KOPT-K1 (cell line): ENCODE measurements at regions not wholly inside any gene's neighbourhood (a gene's known extent, or its start where the extent isn't known, plus 50 kb on each side); places are given as distances from the start of the nearest gene placed in this dataset.

Experiments used
- H3K27ac ChIP-seq: fragments of 200-600 bp; sonication (generic); 2 replicates; pipeline ENCODE4 v1.5.1; 2016; ENCODE audit warnings: antibody characterized with exemption, mild to moderate bottlenecking, low read depth, low read length; ENCODE audit not compliant: poor library complexity, severe bottlenecking
- H3K36me3 ChIP-seq: fragments of 200-600 bp; sonication (generic); 2 replicates; pipeline ENCODE4 v1.5.1; 2017; ENCODE audit warnings: antibody characterized with exemption, mild to moderate bottlenecking, low read length, moderate library complexity; ENCODE audit not compliant: insufficient read depth
- H3K9me3 ChIP-seq: fragments of 200-600 bp; sonication (generic); 2 replicates; pipeline ENCODE4 v1.5.1; 2017; ENCODE audit warnings: antibody characterized with exemption, low read length, mild to moderate bottlenecking; ENCODE audit not compliant: insufficient read depth, poor library complexity, severe bottlenecking

DNA sequence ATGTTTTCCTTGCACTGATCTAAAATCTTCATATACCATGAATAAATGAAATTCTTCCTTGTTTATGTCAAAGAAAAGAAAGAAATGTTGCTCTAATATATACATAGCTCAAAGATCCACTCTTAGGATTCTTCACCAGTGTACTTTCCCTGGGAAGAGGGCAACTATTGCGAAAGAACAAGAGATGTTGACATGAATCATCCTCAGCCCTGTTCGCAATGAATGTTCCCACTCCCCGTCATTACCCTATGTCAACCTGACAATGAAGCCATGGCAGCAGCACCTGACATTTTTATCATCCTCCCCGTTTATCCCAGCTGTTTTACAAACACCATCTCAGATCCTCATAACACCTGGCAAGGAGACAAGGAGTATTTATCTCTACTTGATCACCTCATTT lies 409.1 kb upstream of the GRIA1 start:
- no peaks in the 10 kb centered on the region for H3K36me3 ChIP-seq
- H3K9me3 ChIP-seq: no peaks in the 10 kb centered on the region
- H3K27ac ChIP-seq: no peak overlapping the region

DNA sequence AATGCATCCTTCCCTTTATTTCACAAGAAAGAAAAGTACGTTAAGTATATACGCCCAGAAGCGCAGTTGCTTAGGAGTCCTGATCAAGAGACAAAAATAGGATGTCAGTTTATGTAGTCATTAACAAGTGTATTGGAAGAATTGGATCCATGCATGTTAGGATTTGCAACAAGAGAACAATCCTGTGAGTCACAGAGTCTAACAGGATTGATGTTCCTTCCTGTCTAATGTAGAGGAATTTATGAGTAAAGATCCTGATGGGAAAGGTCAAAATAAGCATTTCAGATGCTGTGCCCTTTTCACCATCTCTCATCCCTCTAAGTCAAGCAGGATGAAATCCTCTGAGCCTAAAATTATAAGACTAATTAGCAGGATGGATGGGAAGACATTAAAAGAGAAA lies 406.0 kb upstream of the GRIA1 start:
- no peaks in the 10 kb centered on the region for H3K9me3 ChIP-seq
- H3K36me3 ChIP-seq: no peaks in the 10 kb centered on the region
- H3K27ac ChIP-seq: no peak overlapping the region

DNA sequence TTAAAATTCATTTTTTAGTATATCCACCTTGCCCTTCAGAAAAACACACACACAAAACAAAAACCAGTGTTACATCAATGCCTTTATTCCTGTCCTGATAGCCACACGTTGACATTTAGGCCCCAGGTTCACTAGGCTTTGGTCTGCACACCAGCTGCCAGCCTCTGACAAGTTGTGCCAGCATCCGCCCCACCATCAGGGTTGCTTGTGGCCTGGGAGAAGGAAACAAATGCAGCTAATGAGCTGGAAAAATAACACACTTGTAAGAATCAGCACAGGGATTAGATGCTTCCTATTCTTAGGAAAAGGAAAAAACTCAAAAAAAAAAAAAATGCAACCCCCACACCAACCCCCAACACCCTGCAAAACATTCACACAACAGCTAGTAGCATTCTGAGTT lies 404.0 kb upstream of the GRIA1 start:
- Histone ChIP-seq H3K27ac (no peak overlapping the region), H3K36me3 (no peaks in the 10 kb centered on the region), H3K9me3 (no peaks in the 10 kb centered on the region)

DNA sequence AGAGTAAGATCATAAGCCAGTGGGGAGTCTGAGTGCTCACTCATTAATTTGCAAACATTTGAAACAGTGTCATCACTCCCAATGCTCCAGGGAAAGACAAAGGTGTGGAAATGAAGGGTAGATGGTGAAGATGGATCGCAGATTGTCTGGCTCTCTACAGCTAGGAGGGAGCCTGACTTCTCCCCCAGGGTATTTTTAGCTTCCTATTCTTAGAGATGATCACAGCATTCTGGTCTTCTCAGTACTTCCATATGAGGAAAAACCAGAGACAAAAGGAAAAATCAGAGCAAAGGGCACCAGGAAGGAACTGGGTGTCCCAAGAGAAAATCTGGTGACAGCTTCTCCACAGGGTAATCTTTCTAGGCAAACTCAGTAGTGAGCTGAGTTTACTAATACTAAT lies 401.9 kb upstream of the GRIA1 start:
- no peaks in the 10 kb centered on the region for H3K36me3 ChIP-seq
- H3K27ac ChIP-seq: no peak overlapping the region
- no peaks in the 10 kb centered on the region for H3K9me3 ChIP-seq

DNA sequence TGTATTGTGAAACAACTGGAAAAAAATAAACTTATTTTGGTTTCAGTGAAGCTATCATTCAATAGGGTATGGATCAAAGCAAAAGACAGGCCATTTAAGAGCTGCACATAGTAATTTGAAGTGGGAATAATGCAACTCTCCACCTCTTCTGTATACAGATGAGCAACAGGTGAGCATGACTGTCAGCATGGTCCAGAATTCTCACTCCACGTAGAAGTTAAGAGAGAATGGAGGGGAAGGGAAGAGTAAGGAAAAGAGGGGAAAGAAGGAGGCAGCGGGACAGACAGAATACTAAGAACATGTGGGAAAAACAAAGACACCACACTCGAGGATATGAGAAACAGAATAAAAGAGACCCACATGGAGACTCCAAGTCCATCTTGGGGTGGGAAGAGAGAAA lies 396.1 kb upstream of the GRIA1 start:
- H3K27ac ChIP-seq: no peak overlapping the region
- H3K9me3 ChIP-seq: no peaks in the 10 kb centered on the region
- no peaks in the 10 kb centered on the region for H3K36me3 ChIP-seq

DNA sequence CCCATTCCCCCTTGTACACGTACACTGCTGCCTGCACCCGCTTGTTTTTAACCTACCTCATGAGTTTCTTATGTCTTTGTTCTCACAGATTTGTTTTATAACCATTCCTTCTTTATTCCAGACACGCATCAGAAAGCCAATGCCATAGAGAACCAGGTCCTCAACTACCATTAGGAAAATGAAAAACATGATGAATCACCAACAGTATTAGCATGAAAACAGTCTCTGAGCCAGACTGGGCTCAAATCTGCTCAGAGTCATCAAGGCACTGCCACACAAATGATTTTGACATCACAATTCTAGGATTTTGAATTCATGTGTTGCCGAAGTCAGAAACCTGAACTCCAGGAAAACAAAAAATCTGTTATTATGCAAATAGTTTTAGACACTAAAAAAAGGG lies 394.1 kb upstream of the GRIA1 start:
- Histone ChIP-seq H3K27ac (no peak overlapping the region), H3K36me3 (no peaks in the 10 kb centered on the region), H3K9me3 (no peaks in the 10 kb centered on the region)

DNA sequence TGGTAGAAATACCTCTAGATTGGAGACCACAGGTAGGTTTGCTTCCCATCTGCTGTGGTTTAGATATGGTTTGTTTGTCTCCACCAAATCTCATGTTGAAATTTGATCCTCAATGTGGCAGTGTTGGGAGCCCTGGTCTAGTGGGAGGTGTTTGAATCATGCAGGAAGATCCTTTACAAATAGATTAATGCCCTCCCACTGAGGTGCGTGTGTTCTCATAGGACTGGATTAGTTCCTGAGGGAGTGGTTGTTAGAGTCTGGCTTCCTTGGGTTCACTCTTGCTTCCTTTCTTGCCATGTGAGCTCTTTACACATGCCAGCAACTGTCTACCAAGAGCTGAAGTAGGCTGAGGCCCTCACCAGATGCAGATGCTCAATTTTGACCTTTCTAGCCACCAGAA lies 391.1 kb upstream of the GRIA1 start:
- H3K36me3 ChIP-seq: no peaks in the 10 kb centered on the region
- no peaks in the 10 kb centered on the region for H3K9me3 ChIP-seq
- H3K27ac ChIP-seq: no peak overlapping the region

DNA sequence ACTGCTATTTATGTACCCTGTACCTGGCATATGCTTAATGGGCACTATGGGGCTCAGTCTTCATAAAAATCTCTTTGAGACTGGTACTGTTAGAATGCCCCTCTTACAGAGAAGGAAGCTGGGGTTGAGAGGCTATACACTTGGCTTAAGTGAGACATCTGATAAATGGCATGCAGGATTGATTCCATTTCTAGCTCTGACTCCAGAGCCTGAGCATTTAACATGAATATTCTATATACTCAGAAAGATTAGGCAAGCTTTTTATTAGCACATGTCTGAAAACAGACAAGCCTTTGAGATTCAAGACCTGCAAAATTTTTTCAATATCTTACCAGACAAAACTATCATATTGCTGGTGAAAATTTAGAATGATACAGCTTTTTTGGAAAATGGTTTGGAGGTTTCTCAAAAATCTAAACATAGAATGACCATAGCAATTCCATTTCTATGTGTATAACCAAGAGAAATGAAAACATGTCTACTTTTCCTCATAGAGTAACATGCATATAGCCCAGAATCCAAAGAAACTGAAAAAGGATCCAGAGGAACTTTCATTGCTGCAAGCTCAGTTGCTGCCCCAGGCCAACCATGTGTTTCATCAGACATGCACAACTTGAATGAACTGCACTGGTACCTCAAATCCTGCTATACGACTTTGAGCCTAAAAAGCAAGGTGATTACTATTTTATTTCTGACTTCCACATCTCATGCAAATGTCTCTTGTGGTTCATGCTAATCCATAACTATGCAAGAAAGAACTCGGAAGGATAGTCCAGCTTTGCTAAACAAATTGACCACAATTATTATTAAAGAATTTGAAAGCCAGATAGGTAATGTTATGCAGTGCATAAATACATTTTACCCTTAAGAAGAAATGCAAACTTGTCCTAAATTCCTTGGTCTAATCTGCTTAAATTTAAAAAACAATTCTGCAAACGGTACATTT lies 389.0 kb upstream of the GRIA1 start:
- Histone ChIP-seq H3K36me3 (no peaks in the 10 kb centered on the region), H3K27ac (no peak overlapping the region), H3K9me3 (no peaks in the 10 kb centered on the region)

DNA sequence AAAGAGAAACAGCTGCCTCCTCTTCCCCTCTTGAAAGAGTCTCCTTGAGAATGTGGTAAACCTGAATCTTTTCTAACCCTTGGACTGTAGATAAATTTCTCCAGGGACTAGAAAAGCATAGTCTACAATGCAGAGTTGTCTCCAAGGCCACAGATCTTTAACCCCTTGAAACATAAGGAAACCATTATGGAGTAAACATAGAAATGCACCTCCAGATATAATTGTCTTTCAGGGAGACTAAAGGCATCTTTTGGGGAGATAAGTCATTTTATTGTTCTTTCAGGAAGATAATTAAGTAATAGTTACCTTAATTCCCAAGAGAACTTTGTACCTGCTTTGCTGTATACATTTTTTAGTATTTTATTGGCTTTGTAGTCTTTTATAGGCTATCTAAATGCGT lies 373.6 kb upstream of the GRIA1 start:
- Histone ChIP-seq H3K27ac (no peak overlapping the region), H3K36me3 (no peaks in the 10 kb centered on the region), H3K9me3 (no peaks in the 10 kb centered on the region)

DNA sequence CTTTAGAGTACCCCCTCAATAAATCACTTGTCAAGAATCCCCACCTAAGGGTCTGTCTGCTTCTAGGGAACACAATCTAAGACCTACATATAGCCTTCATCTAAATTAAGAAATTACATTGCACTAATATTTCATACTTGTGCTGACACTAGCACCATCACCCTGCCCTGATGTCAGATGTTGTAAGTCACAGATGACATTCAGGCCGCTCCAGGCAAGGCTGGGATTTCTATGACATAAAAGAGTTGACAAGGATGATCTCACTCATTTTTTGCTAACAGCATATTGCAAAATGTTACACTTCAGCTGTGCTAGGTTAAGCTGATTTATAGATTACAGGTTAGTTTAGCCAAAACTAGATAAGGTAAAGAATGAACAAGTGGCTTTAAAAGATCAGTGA lies 372.5 kb upstream of the GRIA1 start:
- Histone ChIP-seq H3K27ac (no peak overlapping the region), H3K36me3 (no peaks in the 10 kb centered on the region), H3K9me3 (no peaks in the 10 kb centered on the region)

DNA sequence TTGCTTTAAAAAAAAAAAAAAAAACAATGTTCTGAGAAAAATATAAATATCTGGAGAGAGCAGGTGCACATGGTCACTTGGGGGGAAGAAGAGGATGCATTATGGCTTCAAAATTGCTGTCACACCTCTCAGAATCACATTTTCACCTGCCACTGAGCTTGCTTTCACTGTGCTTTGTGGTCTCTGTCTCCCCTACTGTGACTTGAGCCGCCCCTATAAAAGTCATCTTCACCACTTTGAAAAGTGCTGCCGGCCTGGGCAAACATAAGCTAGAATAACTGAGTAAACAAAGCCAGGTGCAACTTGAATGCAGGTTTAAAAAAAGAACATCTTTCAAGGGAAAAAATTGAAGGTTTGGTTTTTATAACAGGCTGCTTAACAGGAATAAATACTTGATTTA lies 368.1 kb upstream of the GRIA1 start:
- Histone ChIP-seq H3K27ac (no peak overlapping the region), H3K36me3 (no peaks in the 10 kb centered on the region), H3K9me3 (no peaks in the 10 kb centered on the region)

DNA sequence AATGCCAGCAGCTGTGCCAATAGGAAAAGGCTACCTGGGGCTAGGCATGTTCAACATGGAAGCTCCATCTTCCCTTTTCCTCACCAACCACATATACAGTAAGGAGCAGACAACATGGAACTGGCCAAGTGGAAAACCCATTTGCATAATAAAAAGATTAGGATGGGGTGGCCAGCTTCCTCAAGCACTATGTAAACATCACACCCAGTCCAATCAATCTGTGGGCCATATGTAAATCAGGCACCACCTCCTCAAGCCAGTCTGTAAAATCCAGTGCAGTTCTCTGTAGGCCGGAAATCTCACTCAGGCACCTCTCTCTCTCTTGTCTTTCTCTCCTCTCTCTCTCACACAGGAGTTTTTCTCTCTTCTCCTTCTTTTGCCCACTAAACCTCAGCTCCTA lies 360.2 kb upstream of the GRIA1 start:
- no peaks in the 10 kb centered on the region for H3K36me3 ChIP-seq
- H3K9me3 ChIP-seq: no peaks in the 10 kb centered on the region
- H3K27ac ChIP-seq: no peak overlapping the region

DNA sequence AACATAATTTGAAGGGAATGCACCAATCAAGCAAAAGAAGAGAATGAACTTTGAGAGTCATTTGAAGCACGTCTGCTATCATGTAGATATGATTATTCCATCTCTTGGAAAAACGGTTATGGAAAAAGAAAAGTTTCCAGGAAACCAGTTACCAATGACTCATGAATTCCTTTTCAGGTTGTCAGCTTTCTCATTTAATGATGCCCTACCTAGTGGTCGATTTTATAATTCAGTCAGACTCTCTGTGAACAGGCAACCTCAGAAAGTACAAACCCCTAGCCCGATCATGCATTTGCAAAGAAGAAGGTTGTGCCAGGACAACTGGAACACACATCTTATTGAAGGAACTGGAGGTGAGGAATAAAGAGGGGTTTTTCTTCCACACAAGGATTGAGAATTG lies 355.1 kb upstream of the GRIA1 start:
- Histone ChIP-seq H3K9me3 (no peaks in the 10 kb centered on the region), H3K27ac (no peak overlapping the region), H3K36me3 (no peaks in the 10 kb centered on the region)

DNA sequence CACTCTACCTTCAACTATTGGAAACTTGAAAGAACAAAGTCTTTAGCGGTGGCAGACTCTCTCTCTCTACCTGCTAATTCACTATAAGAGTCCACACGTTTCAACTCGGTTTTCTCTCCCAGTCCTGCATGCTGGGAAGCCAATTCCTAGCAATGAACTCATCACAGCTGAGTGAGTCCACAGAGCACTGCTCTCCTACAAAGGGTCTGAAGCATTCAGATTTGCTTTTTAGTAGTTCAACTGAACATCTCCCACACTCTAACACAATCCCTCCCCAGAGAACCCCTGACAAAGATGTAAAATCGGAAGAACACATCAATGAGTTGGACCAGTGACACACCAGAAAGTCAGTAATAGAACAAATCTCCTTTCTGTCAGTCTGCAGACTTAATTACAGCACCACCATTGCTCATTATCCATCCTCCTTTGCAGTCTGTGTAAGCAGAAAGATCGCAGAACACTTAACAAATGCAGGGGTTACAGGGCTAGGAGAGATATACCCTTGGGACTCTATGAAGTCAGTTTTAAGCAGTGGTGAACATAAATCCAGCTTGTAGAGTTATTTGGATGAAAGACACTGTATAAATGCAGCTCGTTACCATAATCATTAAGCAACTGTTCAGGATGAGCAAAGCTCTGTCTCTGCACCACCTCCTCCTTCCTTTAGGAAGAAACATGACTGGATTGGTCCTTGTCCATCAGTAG lies 353.4 kb upstream of the GRIA1 start:
- H3K27ac ChIP-seq: no peak overlapping the region
- H3K36me3 ChIP-seq: no peaks in the 10 kb centered on the region
- no peaks in the 10 kb centered on the region for H3K9me3 ChIP-seq

DNA sequence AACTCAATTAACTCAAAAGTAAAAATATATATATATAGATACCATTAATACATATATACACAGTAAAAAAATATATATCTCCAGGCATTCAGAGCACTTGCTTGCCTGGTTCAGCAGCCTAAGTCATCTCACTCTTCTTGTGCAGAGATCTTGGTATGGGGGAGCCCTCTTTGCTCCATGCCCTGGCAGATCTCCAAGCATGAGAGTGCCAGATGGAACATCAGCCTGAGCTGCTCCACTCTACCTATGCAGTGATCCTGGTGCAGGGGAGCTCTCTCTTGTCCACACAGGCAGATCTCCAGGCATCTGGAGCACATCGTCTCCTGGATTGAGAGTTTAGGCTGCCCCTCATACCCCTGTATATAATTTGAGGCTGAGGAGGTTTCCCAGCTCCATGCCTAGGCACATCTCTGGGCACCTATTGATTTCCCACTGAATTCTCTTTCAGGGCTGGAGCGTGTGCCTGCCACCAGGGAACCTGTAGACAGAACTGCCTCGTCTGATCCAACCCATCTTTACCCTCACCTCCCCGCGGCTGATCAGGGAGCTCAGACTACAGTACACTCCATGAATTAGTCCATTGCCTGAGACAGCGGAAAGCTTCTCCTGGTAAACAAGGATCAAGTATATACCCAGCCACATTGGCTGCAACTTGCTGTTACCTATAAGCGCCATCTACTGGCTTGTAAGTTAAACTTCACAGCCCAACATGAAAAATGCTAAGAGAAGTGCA lies 342.4 kb upstream of the GRIA1 start:
- no peaks in the 10 kb centered on the region for H3K36me3 ChIP-seq
- H3K9me3 ChIP-seq: no peaks in the 10 kb centered on the region
- H3K27ac ChIP-seq: no peak overlapping the region
